ENCODE measurements at regions not wholly inside any gene's neighbourhood (a gene's known extent, or its start where the extent isn't known, plus 50 kb on each side); places are given as distances from the start of the nearest gene placed in this dataset.
"Not testable (repeated sequence)": the region's sequence is repeated elsewhere in the genome, so short reads cannot be mapped to it uniquely, and the experiment has no call there.

DNA sequence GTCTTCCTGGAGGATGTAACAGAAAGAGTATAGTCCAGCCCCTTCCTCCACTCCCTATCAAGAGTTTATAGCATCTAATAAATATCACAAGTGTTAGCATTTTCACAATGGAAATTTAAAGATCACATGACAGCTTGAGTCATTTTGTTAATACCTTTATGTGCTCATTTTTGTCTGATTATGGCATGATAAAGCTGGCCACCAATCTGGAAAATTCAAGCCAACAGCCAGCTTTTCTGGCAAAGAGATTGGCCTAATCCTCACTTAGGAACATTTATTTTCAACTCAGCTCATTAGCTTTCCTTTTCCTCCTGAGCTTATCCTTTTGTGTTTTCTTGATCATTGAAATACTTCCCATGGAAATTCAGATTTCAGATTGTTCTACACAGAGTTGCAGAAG is 262.9 kb upstream of the RBMS1 start:
- CTCF ChIA-PET, result no interaction called here
- POLR2A ChIA-PET, result no interaction called here

DNA sequence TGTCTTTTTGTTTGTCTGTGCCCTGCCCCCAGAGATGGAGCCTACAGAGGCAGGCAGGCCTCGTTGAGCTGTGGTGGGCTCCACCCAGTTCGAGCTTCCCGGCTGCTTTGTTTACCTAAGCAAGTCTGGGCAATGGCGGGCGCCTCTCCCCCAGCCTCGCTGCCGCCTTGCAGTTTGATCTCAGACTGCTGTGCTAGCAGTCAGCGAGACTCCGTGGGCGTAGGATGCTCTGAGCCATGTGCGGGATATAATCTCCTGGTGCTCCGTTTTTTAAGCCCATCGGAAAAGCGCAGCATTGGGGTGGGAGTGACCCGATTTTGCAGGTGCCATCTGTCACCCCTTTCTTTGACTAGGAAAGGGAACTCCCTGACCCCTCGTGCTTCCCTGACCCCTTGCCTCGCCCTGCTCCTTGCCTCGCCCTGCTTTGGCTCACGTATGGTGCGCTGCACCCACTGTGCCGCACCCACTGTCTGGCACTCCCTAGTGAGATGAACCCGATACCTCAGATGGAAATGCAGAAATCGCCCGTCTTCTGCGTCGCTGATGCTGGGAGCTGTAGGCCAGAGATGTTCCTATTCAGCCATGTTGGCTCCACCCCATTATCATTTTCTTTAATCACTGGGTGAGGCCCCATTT is 269.0 kb upstream of the RBMS1 start:
- CTCF ChIA-PET, POLR2A ChIA-PET: not testable (repeated sequence)

DNA sequence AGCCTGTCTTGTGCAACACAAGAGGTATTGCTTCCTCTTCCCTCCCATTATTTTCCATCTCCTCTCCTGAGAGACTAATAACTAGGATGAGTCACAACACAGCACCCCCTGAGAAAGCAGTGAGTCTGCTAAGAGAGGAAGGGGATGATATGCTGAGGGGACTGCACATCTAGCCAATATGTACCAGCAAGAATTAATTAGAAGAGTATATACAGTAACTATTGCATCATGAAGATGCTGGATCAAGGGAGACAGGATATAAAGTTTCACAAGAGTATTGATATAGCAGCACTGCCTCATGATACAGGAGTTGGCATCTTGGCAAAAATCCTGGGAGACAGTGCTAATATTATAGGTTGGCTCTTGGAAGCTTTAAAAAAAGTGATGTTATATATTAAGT is 289.9 kb upstream of the RBMS1 start:
- POLR2A ChIA-PET, result no interaction called here
- CTCF ChIA-PET, result no interaction called here

DNA sequence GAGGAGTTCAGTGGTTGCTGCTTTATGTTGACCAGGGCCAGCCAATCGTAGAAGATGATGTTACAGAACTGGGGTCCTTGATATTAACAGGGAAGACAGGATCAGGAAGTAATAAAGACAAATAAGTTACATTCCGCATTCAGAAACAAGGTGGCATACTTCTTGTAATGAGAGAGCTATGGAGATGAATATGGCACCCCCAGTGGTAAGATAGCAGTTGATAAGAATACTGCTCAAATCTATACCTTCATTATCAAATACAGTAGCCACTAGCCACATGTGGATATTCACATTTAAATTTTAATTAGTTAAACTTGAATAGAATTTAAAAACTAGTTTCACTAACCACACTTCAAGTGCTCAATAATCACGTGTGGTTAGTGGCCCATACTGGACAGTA is 290.4 kb upstream of the RBMS1 start:
- CTCF ChIA-PET, result no interaction called here
- POLR2A ChIA-PET, result no interaction called here

DNA sequence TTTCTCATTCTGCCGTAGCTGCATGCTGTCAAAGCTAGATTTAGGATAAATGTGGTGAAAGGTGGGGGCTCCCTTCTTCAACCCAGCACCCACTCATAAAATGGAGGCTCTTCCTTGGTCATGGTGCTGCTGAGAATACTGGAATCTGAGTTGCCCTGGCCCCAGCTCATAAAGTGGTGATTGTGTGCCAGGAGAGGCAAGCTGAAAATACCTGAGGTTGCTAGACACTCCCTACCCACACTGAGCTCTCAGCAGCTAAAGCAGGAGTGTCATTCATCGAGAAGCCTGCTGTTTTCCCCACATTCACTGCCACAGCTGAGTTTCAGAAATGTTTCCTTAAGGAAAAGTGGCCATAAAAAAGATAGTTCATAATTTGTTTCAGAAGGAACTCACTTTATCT is 297.1 kb upstream of the RBMS1 start:
- ChIA-PET POLR2A (no interaction called here), CTCF (no interaction called here)

DNA sequence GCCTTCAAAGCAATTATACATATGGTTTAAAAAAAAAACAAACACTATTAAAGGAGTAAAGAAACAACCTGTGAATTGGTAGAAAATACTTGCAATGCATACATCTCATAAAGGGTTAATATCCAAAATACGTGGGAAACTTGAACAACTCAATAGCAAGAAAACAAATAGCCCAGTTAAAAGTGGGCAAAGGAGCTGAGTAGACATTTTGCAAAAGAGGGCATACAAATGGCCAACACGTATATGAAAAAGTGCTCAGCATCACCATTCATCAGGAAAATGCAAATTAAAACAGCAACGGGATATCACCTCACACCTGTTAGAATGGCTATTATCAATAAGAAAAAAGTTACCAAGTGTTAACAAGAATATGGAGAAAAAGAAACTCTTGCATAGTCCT is 298.3 kb upstream of the RBMS1 start:
- ChIA-PET CTCF (no interaction called here), POLR2A (no interaction called here)

DNA sequence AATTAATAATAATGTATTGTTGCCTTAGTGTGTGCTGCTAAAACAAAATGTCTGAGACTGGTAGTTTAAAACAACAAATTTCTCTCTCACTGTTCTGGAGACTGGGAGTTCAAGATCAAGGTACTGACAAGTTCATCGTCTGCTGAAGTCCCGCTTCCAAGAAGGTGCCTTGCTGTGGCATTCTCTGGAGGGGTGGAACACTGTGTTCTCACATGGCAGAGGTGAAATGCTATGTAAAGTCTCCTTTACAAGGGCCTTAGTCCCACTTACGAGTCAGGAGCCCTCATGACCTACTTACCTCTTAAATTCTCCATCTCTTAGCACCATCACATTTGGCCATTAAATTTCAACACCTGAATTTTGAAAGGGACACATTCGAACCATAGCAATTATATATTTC is 299.2 kb upstream of the RBMS1 start:
- ChIA-PET CTCF (no interaction called here), POLR2A (no interaction called here)

DNA sequence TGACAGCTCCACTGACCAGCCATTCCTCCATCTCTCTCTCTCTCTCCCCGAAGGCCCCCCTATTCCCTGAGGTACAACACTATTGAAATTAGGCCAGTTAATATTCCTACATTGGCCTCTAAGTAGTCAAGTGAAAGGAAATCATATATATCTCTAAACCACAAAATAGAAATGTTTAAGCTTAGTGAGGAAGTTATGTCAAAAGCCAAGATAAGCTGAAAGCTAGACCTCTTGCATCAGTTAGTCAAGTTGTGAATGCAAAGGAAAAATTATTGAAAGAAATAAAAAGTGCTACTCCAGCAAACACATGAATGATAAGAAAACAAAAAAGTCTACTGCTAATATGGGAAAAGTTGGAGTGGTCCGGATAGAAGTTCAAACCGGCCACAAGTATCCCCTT is 301.3 kb upstream of the RBMS1 start:
- CTCF ChIA-PET, result no interaction called here
- POLR2A ChIA-PET, result no interaction called here

DNA sequence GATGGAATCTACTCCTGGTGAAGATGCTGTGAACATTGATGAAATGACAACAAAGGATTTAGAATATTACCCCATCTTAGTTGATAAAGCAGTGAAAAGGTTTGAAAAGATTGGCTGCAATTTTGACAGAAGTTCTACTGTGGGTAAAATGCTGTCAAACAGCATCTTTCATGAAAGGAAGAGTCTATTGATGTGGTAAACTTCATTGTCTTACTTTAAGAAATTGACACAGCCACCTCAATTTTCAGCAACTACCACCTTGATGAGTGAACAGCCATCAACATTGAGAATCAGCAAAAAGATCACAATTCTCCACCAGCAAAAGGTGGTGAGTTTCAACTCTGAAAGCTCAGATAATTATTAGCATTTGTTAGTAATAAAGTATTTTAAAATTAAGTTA is 310.3 kb upstream of the RBMS1 start:
- CTCF ChIA-PET, result no interaction called here
- POLR2A ChIA-PET, result no interaction called here

DNA sequence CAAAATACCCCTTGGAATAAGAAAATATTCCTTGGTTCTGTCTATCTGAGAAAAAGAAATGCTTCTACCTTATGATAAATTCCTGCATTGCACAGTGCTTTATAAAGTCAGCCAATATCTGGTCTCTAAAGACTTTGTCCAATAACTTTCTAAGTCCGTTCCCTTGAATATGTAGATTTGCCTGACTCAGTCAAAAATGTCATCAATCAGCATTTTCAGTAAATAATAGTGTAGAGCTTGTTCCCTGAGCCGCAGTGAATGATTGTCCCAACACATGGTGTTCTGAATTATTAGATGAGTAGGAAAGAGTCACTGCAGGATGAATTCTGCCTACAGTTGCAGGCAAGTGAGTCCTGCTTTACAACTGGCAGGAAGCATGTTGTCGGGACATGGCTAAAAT is 316.8 kb upstream of the RBMS1 start:
- CTCF ChIA-PET, result no interaction called here
- POLR2A ChIA-PET, result no interaction called here

DNA sequence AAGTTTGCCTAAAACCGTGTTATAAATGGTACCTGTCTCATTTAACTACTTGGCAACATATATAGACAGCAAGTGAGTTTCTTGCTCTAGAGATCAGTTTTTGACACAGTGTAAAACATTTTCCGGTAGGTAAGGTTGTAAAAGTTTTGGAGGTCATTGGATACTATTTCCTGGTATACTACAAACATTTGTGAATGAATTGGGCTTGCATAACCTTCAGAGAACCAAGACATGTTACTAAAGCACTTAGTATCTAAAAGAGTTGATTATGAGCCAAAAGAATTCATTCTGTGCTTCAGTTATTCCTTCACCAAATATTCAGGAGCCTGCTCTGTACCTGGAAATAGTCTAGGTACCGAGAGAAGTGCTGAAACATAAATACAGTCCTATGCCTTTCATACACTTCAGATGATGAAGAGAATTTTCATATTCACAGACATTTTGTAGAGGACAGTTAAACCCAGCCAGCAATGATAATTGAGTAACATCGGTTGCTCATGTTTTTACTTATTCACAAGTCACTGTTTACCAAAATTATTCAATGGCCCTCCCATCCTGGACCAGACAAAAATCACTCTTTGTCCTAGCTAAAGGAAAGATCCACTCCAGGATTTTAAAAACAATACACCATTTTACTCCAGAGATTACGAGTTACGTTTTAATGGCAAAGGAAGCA is 319.4 kb upstream of the RBMS1 start:
- CTCF ChIA-PET, result no interaction called here
- POLR2A ChIA-PET, result no interaction called here

DNA sequence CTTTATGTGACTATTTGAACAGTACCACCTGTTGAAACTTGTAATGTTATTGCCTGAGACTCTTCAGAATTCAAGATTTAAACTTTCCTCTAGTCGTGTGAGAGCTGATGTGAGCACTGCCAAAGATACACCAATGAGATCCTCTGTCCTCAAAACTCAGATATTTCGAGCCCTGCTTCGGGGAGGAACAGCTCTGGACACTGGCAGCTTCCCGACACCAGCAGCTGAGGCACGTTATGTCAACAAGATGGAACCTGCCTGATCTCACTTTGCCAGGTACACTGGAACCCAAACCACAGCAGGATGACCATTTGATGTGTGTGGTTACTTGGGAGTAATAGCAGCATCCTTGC is 319.9 kb upstream of the RBMS1 start:
- POLR2A ChIA-PET, result no interaction called here
- CTCF ChIA-PET, result no interaction called here

DNA sequence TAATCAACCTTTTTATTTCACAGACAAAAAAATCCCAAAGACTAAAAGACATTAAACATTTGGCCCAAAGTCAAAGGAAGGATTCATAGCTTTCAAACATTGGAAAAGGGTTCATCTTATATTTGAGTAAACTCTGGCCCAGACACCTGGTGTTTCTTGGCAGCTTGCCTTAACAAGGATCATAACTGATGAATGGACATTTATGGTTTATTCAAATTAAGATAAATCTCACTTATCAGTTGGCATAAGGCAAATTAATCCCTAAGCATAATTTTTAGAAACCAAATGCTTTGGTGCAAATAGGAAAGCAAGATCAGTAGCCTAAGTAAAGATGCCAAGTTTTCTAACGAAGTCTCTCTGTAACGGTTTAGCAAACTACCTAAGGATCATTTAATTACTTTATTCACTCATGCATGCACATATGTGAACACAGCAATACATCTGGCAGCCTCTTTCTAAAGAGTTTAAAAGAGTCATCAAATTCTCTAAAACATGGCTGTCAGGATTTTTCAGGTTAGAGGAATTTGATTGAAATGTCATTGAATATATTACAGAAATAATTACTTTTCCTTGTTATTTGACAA is 323.4 kb upstream of the RBMS1 start:
- ChIA-PET POLR2A (no interaction called here), CTCF (no interaction called here)

DNA sequence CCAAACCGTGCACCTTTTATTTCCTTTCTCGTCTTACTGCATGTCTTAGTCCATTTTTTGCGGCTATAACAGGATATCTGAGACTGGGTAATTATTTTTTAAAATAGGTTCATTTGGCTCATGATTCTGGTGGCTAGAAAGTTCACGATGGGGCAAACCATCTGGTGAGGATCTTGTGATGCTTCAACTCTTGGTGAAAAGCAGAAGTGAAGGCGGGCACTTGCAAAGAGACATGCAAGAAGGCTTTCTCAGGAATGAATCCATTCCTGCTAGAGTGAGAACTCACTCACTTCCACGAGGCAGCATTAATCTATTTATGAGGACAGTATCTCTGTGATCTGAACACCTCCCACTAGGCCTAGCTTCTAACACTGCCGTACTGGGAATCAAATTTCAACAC is 327.1 kb upstream of the RBMS1 start:
- POLR2A ChIA-PET, result no interaction called here
- CTCF ChIA-PET, result no interaction called here

DNA sequence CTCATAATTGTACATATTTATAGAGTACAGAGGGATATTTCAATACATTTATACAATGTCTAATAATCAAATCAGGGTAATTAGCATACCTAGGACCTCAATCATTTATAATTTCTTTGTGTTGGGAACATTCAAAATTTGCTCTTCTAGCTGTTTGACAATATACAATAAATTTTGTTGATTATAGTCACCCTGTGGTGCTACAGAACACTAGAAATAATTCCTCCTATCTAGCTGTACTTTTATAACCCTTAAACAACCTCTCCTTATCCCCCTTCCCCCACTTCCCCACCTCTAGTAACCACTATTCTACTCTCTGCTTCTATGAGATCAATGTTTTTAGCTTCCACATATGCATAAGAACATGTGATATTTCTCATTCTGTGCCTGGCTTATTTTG is 328.4 kb upstream of the RBMS1 start:
- ChIA-PET CTCF (no interaction called here), POLR2A (no interaction called here)

DNA sequence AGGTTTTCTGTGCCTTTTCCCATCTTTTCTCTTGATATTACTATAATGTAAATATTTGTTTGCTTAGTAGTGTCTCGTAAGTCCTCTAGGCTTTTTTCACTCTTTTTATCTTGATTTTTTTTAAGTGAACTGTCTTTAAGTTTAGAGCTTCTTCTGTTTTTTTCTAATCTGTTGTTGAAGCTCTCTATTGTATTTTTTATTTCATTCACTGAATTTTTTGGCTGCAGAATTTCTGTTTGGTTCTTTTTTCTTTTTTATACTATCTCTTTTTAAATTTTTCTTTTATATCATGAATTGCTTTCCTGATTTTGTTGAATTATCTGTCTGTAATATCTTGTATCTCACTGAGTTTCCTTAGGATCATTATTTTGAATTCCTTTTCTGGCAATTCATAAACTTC is 331.8 kb upstream of the RBMS1 start:
- ChIA-PET CTCF (no interaction called here), POLR2A (no interaction called here)

DNA sequence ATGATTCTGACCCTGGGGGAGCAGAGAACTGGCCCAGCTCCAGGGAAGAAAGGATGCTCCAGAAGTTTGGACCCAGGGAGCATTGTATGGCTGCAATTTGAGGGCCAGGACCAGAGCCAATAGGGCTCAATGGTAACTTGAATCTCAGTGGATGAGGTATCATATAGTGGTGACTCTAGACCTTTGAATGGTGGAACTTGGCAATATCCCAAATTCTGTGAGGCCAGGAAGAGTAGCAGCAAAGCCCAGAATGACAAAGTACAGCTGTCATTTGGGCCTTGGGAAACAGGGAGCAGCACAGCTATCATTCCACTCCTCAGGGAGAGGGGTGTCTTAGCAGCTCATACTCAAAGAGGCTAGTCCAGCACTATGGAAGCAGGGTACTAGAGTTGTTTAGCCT is 332.9 kb upstream of the RBMS1 start:
- POLR2A ChIA-PET, result no interaction called here
- CTCF ChIA-PET, result no interaction called here

DNA sequence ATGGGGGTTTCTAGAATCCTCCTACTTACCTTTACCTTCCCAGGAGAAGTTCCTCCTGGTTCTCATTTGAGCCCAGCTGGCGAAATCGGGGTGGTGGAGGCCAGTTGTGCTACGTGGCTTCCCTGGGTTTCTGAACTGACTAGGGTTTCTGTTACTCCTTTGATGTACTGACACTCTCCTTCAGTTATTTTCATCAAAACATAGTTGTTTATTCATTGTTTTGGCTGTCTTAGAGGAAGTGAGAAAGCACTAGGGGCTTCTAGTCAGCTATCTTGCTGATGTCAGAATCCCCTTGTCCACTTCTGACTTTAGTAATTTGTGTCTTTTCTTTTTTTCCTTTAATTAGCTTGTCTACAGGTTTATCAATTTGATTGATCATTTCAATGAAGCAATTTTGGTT is 332.2 kb upstream of the TANK start:
- CTCF ChIA-PET, result no interaction called here
- POLR2A ChIA-PET, result no interaction called here

DNA sequence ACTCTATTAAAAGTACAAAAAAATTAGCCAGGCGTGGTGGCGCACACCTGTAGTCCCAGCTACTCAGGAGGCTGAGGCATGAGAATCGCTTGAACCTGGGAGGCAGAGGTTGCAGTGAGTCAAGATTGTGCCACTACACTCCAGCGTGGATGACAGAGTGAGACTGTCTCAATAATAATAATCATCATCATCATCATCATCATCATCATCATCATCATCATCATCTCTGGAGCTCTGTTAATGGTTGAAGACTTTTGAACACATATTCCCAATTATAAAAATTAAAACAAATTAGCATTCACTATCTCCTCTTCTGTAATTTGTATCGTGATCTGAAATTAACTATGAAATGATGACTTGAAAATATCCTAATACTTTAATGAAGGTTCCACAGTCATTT is 327.8 kb upstream of the TANK start:
- CTCF ChIA-PET, POLR2A ChIA-PET: not testable (repeated sequence)

DNA sequence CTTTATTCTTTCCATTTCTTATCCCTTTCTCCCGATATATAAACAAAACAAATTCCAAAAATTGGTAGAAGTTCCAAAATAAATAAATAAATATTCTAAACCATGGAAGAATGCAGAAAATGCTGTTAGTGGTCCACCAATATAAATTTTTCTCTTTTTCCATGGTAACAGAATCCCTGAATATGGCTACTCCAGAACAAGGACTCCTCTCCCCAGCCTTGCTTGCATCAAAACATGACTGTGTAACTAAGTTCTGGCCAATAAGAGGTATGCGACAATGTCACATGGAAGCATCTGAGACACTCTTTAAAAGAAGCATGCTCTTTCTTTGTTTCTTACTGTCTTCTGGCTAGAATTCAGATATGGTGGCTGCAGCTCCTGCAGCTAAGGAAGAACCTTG is 325.1 kb upstream of the TANK start:
- CTCF ChIA-PET, result no interaction called here
- POLR2A ChIA-PET, result no interaction called here

DNA sequence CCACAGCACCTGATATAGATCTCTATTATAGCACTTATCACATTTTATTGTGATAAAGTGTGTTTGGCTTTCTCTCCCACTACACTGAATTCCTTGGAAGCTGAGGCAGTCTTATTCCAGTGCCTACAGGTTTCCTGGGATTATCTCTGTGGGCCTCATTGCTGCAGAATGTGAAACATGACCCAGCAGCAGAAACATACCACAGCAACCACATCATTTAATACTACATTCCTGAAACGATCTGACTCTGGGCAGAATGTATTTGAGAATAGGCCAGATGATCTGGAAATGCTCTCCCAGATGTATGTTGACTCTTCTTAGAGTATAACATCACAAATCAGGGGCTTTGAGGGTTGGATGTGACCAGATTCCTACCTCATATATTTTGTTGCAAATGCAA is 323.5 kb upstream of the TANK start:
- ChIA-PET POLR2A (no interaction called here), CTCF (no interaction called here)

DNA sequence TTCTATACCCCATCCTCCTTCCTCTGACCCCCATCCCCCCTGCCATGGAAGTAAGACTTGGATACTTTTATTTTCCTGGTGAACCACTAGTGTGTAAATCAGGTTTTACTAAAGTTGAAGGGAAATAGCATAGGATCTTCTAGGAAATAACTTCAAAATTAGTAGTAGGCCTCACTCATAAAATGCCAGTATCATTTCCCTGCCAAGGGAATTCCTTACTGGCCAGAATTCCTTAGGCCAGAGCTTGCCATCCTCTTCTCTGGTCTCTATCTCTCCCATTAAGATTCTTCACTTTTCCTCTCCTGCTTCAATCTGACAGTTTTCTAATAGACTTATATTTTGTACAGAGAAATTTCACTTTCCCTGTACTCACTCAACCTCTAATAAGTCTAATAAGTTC is 322.8 kb upstream of the TANK start:
- CTCF ChIA-PET, result no interaction called here
- POLR2A ChIA-PET, result no interaction called here

DNA sequence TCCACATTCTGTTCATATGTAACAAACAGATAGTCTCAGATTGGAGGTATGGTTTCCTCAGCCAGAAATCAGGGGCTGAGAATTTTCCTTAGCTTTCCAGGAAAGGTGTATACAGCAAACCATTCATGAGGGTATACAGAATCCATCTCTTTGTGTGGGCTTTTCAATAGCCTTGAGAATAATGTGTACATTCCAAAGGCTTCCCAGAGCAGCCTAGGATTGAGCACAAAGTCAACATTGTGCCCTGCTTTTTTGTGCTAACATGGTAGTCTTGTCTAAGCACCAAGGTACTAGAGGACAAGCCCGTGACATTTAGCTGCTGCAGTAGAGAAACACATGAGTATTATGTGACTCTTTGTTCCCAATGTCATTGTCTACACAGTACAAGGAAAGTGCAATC is 322.1 kb upstream of the TANK start:
- CTCF ChIA-PET, result no interaction called here

More for the DNA sequence above, 322.1 kb upstream of the TANK start:
- POLR2A ChIA-PET, result no interaction called here
